Spleen (tissue), 7 donors: ENCODE measurements at regions not wholly inside any gene's neighbourhood (a gene's known extent, or its start where the extent isn't known, plus 50 kb on each side); places are given as distances from the start of the nearest gene placed in this dataset.

Experiments
- POLR2A ChIP-seq, 3 donors: fragments of 450-650 bp; IDR thresholded peaks; one replicate each; pipeline ENCODE4 v1.5.1; 2017; ENCODE audit warnings: antibody characterized with exemption in 3 of 3, mild to moderate bottlenecking in 1 of 3
- POLR2AphosphoS5 ChIP-seq, 3 donors: sonication (generic); formaldehyde crosslinking; IDR thresholded peaks; one replicate each; pipeline ENCODE4 v1.5.1; 2017; ENCODE audit warnings: antibody characterized with exemption in 3 of 3
- TF ChIP-seq, protein P1 (sequence below), 11 experiments: fragments of 200-600 bp in 7 of 11; fragments of 450-650 bp in 4 of 11; sonication (generic) in 4 of 11; IDR thresholded peaks in 8 of 11; conservative IDR thresholded peaks in 3 of 11; 1 replicate in 7 of 11; 2 replicates in 4 of 11; pipeline versions ENCODE4 v1.4.0 to v1.8.0; 2016 to 2021; ENCODE audit warnings: antibody characterized with exemption in 11 of 11, inconsistent platforms in 4 of 11, mild to moderate bottlenecking in 1 of 11
- donor health status: DM: no; HTN: no; CAD: no; lungs with moderate emphysema.
- donor health status: DM: no; HTN: no; CAD: no.
- donor health status: DM: no; HTN: no; CAD: no.

- TF ChIP-seq, protein P1, sequence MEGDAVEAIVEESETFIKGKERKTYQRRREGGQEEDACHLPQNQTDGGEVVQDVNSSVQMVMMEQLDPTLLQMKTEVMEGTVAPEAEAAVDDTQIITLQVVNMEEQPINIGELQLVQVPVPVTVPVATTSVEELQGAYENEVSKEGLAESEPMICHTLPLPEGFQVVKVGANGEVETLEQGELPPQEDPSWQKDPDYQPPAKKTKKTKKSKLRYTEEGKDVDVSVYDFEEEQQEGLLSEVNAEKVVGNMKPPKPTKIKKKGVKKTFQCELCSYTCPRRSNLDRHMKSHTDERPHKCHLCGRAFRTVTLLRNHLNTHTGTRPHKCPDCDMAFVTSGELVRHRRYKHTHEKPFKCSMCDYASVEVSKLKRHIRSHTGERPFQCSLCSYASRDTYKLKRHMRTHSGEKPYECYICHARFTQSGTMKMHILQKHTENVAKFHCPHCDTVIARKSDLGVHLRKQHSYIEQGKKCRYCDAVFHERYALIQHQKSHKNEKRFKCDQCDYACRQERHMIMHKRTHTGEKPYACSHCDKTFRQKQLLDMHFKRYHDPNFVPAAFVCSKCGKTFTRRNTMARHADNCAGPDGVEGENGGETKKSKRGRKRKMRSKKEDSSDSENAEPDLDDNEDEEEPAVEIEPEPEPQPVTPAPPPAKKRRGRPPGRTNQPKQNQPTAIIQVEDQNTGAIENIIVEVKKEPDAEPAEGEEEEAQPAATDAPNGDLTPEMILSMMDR (IDR thresholded peaks at IDR 0.05 in 8 of 11, conservative IDR thresholded peaks at IDR 0.05 in 3 of 11) = no peak
- TF ChIP-seq POLR2A (IDR thresholded peaks at IDR 0.05) = no peak
- no peak for TF ChIP-seq POLR2AphosphoS5 (IDR thresholded peaks at IDR 0.05)
Measured at GRCh38 chr17:71432378-71433315, 688.2 kb upstream of the SOX9 start.
